OCI-LY7 (cell line): ENCODE measurements at regions not wholly inside any gene's neighbourhood (a gene's known extent, or its start where the extent isn't known, plus 50 kb on each side); places are given as distances from the start of the nearest gene placed in this dataset.

Experiments used
- CTCF ChIP-seq: fragments of 200-600 bp; sonication (generic); conservative IDR thresholded peaks from 2 replicates; pipeline ENCODE4 v1.5.1; 2014; ENCODE audit warnings: mild to moderate bottlenecking, antibody characterized with exemption, low read length, moderate library complexity, mixed read lengths
- EZH2phosphoT487 ChIP-seq: fragments of 200-600 bp; sonication (generic); IDR thresholded peaks from 2 replicates; pipeline ENCODE4 v1.6.1; 2018; ENCODE audit warnings: low read depth, borderline replicate concordance, mild to moderate bottlenecking, mixed run types, antibody characterized with exemption, low read length, moderate library complexity, mixed read lengths

GRCh38 chr4:189769131-189769530 lies 171.5 kb upstream of the FRG1 start:
- TF ChIP-seq CTCF = no peak
- no peak for TF ChIP-seq EZH2phosphoT487
